GM18951 (cell line): ENCODE measurements at regions not wholly inside any gene's neighbourhood (a gene's known extent, or its start where the extent isn't known, plus 50 kb on each side); places are given as distances from the start of the nearest gene placed in this dataset.

Experiments used
- POLR2A ChIP-seq: IDR thresholded peaks from 4 replicates; pipeline ENCODE4 v1.6.1; 2011; ENCODE audit warnings: mild to moderate bottlenecking; ENCODE audit not compliant: insufficient read length, insufficient read depth; ENCODE audit errors: extremely low read depth
- in situ Hi-C: fragments of 300-500 bp; cut with MboI; formaldehyde crosslinking; loops from one replicate; pipeline ENCODE4 v1.12.0; 2022; ENCODE audit warnings: low sequenced_read_pairs, mixed read lengths, inconsistent platforms; ENCODE audit not compliant: unreplicated experiment

GRCh38 chr3:115363071-115363470 is 216.0 kb upstream of the ZBTB20 start:
- in situ Hi-C loops, result no loop called here
- TF ChIP-seq POLR2A, result no peak

GRCh38 chr3:115369021-115369420 is 221.9 kb upstream of the ZBTB20 start:
- in situ Hi-C loops, result no loop called here
- no peak for TF ChIP-seq POLR2A

- in situ Hi-C loops, result no loop called here
- no peak for TF ChIP-seq POLR2A
These were observed 228.3 kb upstream of the ZBTB20 start for GRCh38 chr3:115375362-115375761.

GRCh38 chr3:115380883-115381572 is 233.9 kb upstream of the ZBTB20 start:
- in situ Hi-C loops, result no loop called here
- TF ChIP-seq POLR2A, result no peak

GRCh38 chr3:115381573-115381912 is 234.5 kb upstream of the ZBTB20 start:
- in situ Hi-C loops, result no loop called here
- TF ChIP-seq POLR2A, result no peak

- in situ Hi-C loops, result no loop called here
These were observed 234.8 kb upstream of the ZBTB20 start for GRCh38 chr3:115381931-115382330.

GRCh38 chr3:115384381-115384780 is 237.3 kb upstream of the ZBTB20 start:
- in situ Hi-C loops, result no loop called here
- no peak for TF ChIP-seq POLR2A

More at GRCh38 chr3:115381931-115382330, 234.8 kb upstream of the ZBTB20 start:
- no peak for TF ChIP-seq POLR2A

- in situ Hi-C loops, result no loop called here
- TF ChIP-seq POLR2A, result no peak
These were observed 237.3 kb upstream of the GAP43 start for GRCh38 chr3:115385774-115386730.

- in situ Hi-C loops, result no loop called here
- no peak for TF ChIP-seq POLR2A
These were observed 235.1 kb upstream of the GAP43 start for GRCh38 chr3:115388166-115388565.

- in situ Hi-C loops, result no loop called here
- TF ChIP-seq POLR2A, result no peak
These were observed 234.5 kb upstream of the GAP43 start for GRCh38 chr3:115388811-115389210.

GRCh38 chr3:115396801-115397200 is 226.5 kb upstream of the GAP43 start:
- in situ Hi-C loops, result no loop called here
- TF ChIP-seq POLR2A, result no peak

- in situ Hi-C loops, result no loop called here
- no peak for TF ChIP-seq POLR2A
These were observed 225.9 kb upstream of the GAP43 start for GRCh38 chr3:115397433-115397832.

- in situ Hi-C loops, result no loop called here
These were observed 224.8 kb upstream of the GAP43 start for GRCh38 chr3:115398506-115398905.

GRCh38 chr3:115399750-115400149 is 223.6 kb upstream of the GAP43 start:
- TF ChIP-seq POLR2A, result no peak
- in situ Hi-C loops, result no loop called here

More at GRCh38 chr3:115398506-115398905, 224.8 kb upstream of the GAP43 start:
- TF ChIP-seq POLR2A, result no peak
